Brain microvascular endothelial cell (primary cell): ENCODE measurements at regions not wholly inside any gene's neighbourhood (a gene's known extent, or its start where the extent isn't known, plus 50 kb on each side); places are given as distances from the start of the nearest gene placed in this dataset.
A peak's percentile ranks its signal among the peaks of the same experiment; 100 is the strongest.

Experiments used
- DNase-seq: peaks from one replicate; pipeline ENCODE4 v3.0.0-alpha.2; 2020
- H3K27ac ChIP-seq: fragments of 250-450 bp; sonication (Bioruptor Pico); 2 replicates; pipeline ENCODE4 v1.5.1; 2020; ENCODE audit warnings: mild to moderate bottlenecking, moderate library complexity
- H3K27me3 ChIP-seq: fragments of 250-450 bp; sonication (Bioruptor Pico); replicated peaks from 2 replicates; pipeline ENCODE4 v1.5.1; 2020; ENCODE audit warnings: mild to moderate bottlenecking
- H3K36me3 ChIP-seq: fragments of 250-450 bp; sonication (Bioruptor Pico); replicated peaks from 2 replicates; pipeline ENCODE4 v1.5.1; 2020; ENCODE audit warnings: mild to moderate bottlenecking
- H3K4me3 ChIP-seq: 2 replicates; pipeline ENCODE4 v1.5.1; 2011; ENCODE audit warnings: low read depth, mild to moderate bottlenecking, control low read depth, low read length, moderate library complexity
- in situ Hi-C: cut with HindIII; loops from 2 replicates; pipeline ENCODE4 v1.10.0; 2017; ENCODE audit warnings: low sequenced_read_pairs, low pct_ligation_motif_present
- TF ChIP-seq, protein P1 (sequence below): IDR thresholded peaks from 2 replicates; pipeline ENCODE4 v1.5.1; 2011; ENCODE audit warnings: low read depth, mild to moderate bottlenecking, moderate library complexity, low read length, control low read depth, inconsistent platforms; ENCODE audit errors: missing control alignments

DNA sequence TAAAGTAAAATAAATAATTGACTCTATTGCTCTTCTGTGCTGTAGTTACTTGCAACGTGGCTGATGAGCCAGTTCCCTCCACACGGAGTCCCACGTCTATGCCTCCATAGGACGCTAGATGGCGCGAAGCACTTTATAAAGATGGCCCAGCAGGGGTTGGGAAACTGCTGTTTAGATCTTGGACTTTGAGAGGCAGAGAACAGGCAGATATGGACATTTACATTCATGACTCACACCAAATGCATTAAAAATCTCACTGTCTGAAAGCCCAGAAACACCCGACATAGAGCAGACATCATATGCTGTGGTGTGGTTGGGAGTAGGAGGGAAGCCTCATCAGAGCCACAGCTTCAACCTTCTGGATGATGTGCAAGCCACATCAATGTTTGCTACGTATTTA, 643.1 kb upstream of the ARGLU1 start:
- H3K4me3 ChIP-seq: no peak overlapping the region

DNA sequence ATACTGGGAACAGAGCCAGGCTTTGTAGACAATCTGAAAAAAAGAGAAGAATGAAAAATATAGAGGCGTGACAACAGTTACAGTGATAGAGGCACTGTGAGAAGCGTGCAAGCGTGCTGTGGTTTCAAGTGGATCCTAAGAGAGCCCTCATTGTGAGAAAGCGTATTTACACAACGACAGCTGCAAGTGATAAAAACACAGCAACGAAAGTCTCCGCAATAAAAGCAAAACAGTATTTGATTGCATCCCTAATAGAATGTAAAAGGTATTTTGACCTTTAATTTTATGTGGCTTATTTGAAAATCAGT, 642.7 kb upstream of the ARGLU1 start:
- in situ Hi-C loops: no loop called here
- Histone ChIP-seq H3K4me3 (peak overlapping the region; percentile 33), H3K27me3 (no peaks in the 10 kb centered on the region), H3K27ac (no peak overlapping the region), H3K36me3 (no peaks in the 10 kb centered on the region)
- TF ChIP-seq, protein P1, sequence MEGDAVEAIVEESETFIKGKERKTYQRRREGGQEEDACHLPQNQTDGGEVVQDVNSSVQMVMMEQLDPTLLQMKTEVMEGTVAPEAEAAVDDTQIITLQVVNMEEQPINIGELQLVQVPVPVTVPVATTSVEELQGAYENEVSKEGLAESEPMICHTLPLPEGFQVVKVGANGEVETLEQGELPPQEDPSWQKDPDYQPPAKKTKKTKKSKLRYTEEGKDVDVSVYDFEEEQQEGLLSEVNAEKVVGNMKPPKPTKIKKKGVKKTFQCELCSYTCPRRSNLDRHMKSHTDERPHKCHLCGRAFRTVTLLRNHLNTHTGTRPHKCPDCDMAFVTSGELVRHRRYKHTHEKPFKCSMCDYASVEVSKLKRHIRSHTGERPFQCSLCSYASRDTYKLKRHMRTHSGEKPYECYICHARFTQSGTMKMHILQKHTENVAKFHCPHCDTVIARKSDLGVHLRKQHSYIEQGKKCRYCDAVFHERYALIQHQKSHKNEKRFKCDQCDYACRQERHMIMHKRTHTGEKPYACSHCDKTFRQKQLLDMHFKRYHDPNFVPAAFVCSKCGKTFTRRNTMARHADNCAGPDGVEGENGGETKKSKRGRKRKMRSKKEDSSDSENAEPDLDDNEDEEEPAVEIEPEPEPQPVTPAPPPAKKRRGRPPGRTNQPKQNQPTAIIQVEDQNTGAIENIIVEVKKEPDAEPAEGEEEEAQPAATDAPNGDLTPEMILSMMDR: no peak
- DNase-seq: peak; percentile 35

More for the DNA sequence above, 643.1 kb upstream of the ARGLU1 start:
- peak; percentile 93 for DNase-seq
- H3K27me3 ChIP-seq: no peaks in the 10 kb centered on the region
- no peaks in the 10 kb centered on the region for H3K36me3 ChIP-seq
- H3K27ac ChIP-seq: no peak overlapping the region
- in situ Hi-C loops: no loop called here
- TF ChIP-seq, protein P1: peak; percentile 97

GRCh38 chr13:107209824-107210722, 642.1 kb upstream of the ARGLU1 start:
- TF ChIP-seq, protein P1: no peak
- H3K4me3 ChIP-seq: peak overlapping the region; percentile 33
- DNase-seq: no peak
- no peaks in the 10 kb centered on the region for H3K36me3 ChIP-seq
- H3K27me3 ChIP-seq: no peaks in the 10 kb centered on the region
- in situ Hi-C loops: no loop called here
- H3K27ac ChIP-seq: no peak overlapping the region

GRCh38 chr13:107208889-107209288, 641.0 kb upstream of the ARGLU1 start:
- in situ Hi-C loops: no loop called here
- H3K36me3 ChIP-seq: no peaks in the 10 kb centered on the region
- no peak for DNase-seq
- H3K4me3 ChIP-seq: no peak overlapping the region
- no peak overlapping the region for H3K27ac ChIP-seq
- TF ChIP-seq, protein P1: no peak
- no peaks in the 10 kb centered on the region for H3K27me3 ChIP-seq

DNA sequence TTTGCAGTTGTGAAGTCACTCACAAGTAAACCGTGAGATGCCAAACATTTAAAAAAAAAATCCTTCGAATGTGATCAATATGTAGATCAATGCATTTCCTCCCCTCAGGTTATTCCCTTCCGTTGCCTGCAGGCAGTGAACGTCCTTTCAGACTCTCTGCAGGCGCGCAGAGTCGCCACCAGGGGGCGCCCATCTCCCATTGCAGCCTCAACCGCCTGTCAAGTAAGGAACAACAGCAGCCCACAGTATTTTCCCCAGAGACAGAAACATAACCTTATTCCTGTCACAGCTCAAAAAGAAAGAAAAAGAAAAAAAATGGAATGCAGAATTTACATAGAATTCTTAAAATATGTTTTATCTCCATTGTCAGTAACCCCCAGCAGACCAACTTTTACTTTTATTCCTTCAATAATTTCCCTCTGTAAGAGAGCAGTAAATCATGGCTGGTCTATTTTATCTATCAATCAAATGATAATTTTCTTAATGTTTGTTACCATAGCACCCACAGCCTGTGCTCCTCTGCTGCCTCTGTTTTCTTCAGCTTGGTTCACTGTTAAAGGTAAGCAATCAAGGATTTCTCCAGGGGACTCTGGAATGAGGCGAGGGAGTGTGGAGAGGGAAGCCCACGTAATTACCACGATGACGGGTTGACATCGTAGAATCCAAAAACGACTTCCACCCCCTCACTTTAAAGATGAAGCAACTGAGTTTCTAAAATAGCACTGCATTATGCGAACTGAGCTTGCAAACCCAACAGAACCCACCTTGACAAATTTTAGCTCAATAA, 637.6 kb upstream of the ARGLU1 start:
- TF ChIP-seq, protein P1: peak; percentile 99
- H3K27ac ChIP-seq: no peak overlapping the region
- in situ Hi-C loops: no loop called here
- H3K27me3 ChIP-seq: no peaks in the 10 kb centered on the region
- peak; percentile 64 for DNase-seq
- no peak overlapping the region for H3K4me3 ChIP-seq
- no peaks in the 10 kb centered on the region for H3K36me3 ChIP-seq
